SIG-M5 (cell line): ENCODE measurements at regions not wholly inside any gene's neighbourhood (a gene's known extent, or its start where the extent isn't known, plus 50 kb on each side); places are given as distances from the start of the nearest gene placed in this dataset.

Source experiments
- DNase-seq: peaks from one replicate; lab custom pipeline; 2025; lab: John Stamatoyannopoulos, UW

DNA sequence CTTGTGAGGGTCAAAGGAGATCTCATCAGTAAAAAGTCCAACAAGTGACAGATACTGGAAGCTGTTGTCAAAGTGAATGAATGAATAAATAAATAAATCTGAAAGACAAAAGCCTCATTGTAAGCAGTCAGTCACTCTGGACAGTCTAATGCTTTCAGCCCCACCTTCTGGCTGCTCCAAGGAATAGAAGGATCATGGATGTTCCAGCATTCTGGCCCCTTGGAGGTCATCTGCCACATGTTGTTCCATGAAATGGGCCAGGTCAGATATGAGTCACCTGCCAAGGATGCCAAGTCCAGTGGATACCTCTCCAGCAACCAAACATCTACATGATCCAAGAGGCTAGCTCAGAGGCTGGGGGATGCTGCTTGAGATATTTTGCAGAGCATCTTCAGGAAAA lies 185.6 kb downstream of the BMP7 start:
- no peak for DNase-seq

- no peak for DNase-seq
Observed at GRCh38 chr20:57082357-57082945, 184.0 kb downstream of the BMP7 start.

DNA sequence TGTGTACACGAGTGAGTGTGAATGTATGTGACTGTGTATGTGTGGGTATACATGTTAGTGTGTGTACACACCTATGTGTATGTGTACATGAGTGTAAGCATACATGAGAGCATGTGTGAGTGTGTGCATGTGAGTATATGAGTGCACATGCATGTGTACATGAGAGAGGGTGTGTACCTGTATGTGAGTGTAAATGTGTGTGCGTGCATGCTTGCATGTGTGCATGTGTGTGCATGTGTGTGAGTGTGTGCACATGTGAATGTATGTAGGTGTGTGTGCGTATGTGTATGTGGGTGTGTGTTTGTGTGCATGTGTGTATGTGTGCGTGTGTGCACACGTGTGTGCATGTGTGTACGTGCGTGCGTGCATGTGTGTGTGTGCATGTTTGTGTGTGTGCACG lies 183.4 kb downstream of the BMP7 start:
- DNase-seq: no peak

DNA sequence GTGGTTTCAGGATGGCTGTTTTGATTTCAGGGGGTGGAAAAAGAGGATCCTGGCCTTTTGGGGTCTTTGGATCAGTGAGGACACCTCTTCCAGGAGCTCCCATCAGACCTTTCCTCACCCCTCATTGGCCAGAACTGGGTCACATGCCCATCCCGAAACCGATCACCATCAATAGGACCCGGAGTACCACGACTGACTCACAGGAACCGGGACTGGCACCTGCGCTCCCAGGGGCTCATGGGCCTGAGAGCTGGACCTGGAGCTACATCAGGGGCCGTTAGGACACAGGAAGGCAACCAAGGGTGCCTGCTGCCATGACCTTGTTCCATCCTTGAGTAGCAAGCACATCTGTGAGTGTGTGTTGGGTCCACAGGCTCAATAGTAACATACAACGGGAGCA lies 180.4 kb downstream of the BMP7 start:
- no peak for DNase-seq

DNA sequence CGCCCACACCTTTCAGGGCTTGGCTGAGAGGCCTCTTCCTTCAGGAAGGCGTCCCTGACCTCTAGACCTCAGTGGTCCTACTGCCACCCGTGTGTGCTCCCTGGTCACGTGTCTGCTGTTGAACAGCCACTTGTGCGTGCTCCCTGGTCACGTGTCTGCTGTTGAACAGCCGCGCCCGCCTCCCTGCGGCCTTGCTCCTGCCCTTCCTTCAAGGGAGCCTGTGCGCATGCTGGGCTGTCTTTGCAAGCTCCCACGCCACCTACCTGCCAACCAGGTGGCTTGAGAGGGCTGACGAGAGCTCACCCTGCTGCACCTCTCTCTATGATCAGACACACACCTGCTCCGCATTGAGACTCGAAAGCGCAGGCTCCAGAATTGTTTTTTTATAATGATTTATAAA lies 179.3 kb downstream of the BMP7 start:
- DNase-seq: no peak

DNA sequence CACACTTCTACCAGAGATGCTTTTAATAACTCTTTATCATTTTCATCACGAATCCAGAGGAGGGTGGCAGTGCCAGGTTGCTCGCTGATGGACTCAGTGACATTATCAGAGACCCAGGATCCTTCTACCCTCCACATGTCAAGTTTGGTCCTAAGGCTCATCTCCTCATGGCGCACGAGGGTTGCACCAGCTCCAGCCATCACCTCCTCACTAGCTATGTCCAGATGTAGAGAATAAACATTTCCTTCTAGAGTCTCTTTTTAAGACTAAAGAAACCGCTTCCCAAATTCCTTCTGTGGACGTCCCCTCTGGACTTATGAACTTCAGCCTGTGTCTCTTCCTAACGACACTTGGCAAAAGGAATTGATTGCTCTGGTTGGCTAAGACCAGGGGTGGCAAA lies 178.7 kb downstream of the BMP7 start:
- no peak for DNase-seq

GRCh38 chr20:57088436-57088835 lies 178.0 kb downstream of the BMP7 start:
- no peak for DNase-seq

DNA sequence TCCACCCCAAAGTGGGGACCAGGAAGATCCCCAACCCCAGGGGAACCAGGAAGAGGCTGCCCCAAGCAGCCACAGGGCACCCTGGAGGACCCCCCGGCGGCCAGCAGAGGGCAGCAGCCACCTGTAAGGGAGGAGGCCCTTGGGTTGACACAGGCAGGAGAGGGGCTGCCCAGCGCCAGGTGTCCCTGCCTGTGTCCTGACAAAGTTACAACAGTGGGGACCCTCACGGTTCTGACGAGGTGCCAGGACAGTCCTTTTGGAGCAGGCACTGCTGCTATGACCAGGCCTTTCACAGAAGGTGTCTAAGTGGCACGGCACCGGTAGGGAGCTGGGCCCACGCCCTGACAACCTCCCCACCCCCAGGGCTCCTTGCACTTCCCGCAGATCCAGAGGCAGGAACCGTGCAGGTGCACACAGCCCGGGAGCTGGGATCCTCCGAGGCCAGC lies 176.7 kb downstream of the BMP7 start:
- no peak for DNase-seq

DNA sequence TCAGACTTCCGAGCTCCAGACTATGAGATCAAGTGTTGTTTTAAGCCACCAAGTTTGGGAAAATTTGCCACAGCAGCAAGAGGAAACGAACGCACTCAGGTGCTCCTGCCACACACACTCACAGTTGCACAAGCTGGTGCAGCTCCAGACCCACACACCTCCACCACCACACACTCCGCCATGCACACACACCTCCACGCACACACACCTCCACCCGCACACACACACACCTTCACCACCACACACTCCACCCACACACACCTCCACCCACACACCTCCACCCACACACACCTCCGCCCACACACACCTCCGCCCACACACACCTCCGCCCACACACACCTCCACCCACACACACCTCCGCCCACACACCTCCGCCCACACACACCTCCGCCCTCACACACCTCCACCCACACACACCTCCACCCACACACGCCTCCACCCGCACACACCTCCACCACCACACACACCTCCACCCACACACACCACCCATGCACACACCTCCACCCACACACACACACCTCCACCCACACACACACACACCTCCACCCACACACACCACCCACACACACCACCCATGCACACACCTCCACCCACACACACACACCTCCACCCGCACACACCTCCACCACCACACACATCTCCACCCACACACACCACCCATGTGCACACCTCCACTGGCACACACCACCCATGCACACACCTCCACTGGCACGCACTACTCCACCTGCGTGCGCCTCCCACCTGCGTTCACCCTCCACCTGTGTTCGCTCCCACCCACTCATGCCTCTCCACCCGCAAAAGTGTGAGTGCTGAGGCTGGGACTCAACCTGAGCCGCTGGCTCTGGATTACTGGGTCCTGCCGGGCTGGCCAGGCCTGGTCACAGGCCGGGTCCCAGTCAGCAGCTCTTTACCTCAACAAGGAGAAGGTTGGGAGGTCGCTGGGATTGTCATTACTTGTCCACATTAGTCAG lies 175.6 kb downstream of the BMP7 start:
- DNase-seq: no peak

DNA sequence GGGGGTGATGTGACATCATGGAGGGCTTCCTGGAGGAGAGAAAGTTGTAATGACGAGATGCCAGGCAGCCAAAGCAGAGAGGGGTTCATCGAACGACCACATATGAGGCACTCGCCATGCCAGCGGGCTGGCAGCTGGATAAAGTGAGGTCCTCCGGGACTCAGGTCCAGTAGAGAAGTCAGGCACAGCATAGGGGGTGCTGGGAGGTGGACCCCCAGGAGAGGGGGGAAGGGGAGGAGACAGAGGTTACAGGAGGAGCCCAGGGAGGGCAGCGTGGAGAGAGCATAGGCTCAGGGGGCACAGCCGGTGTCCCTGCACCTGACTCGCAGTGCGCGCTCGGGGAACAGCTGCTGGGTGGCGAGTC lies 174.7 kb downstream of the BMP7 start:
- no peak for DNase-seq

GRCh38 chr20:57092112-57092899 lies 174.1 kb downstream of the BMP7 start:
- DNase-seq: no peak

DNA sequence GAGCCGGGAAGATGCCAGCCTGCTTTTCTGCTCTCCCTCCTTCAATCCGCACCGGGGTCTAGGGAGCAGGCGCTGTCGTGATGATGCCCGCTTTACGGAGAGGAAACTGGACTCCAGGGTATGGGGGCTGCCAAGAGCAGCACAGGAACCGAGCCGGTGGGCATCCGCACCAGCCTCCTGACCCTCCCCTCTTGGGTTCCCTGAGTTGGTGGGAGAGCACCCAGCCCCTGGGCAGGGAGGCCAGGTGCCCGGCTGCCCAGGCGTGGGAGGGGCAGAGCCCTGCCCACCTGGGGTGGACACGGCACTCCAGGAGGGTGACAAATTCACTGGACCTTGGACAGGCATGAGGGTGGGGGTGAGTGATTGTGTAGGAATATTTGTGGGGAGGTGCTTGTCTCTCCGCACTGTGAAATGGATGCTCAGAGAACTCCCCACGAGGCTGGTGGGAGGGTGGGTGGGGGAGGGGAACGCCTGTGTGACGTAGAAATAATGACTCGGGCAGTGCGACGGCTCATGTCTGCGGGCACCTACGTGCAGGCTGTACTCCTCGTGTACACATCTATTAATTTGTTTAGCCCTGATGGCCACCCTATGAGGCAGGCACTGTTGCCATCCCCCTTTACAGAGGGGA lies 173.4 kb downstream of the BMP7 start:
- no peak for DNase-seq

DNA sequence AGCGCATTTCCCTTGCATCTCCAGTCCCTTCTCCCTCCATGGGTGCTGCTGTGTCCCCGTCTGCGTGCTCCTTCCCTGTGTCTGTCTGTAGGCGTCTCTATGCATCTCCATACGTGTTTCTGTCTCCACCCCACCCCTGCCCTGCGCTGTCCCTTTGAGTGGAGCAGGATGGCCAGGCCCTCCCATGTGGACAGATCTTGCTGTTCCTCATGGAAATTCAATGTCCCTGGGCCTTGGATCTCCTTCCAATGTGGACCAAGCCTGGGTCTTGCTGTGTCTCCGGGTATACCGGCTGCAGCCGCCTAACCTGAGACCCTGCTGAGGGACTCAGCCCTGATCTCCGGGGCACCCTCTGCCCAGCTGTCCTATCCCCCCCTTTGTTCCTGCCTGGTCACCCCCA lies 172.7 kb downstream of the BMP7 start:
- no peak for DNase-seq

DNA sequence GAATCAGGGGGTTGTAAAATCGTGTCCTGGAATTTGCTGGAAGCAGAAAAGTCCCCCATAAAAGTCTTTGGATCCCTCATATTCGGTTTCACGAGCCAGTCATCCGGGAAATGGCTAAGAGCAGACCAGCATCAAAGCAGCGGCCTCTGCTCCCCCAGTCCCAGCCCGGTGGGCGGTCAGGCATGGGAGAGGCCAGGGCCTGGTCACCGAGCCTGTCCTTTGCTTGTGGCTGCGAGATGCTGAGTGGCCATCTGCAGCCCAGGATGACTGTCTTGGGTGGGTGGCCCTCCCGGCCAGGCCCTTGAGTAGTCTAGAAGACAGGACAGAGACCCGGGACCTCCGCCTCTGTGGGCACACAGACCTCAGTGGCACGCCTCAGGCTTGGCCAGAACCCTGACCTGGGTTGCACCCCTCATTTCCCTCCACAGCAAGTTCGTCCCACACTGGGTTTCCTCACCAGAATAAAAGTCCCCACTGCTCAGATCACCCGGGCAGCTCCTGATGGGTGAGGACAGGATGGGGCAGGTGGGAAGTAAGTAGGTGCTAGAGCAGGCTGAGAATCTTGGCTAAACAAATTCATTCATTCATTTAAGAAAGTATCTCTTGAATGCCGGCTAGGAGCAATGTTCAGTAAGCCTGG lies 172.1 kb downstream of the BMP7 start:
- no peak for DNase-seq

- no peak for DNase-seq
Observed at GRCh38 chr20:57094991-57095390, 171.4 kb downstream of the BMP7 start.

- no peak for DNase-seq
Observed at GRCh38 chr20:57095426-57095825, 171.0 kb downstream of the BMP7 start.

- no peak for DNase-seq
Observed at GRCh38 chr20:57097245-57097915, 169.1 kb downstream of the BMP7 start.

DNA sequence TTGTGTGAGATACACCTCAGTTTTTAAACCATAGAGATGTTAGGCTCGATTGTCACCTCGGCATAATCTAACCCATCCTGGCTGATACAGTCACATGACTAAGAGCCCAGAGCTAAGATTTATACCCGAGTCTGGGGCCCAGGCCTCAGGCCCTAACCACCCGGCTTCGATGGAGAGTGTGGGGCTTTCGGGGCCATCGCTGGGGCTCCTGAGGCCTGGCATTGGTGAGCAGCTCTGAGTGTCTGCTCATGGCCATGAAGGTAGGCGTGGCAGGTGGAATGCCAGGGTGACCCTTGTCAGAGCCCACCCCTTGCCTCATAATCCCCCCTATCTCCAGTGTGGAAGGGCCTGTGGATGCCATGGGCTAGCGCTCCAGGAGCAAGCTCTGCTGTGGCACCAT lies 164.3 kb downstream of the BMP7 start:
- DNase-seq: no peak

DNA sequence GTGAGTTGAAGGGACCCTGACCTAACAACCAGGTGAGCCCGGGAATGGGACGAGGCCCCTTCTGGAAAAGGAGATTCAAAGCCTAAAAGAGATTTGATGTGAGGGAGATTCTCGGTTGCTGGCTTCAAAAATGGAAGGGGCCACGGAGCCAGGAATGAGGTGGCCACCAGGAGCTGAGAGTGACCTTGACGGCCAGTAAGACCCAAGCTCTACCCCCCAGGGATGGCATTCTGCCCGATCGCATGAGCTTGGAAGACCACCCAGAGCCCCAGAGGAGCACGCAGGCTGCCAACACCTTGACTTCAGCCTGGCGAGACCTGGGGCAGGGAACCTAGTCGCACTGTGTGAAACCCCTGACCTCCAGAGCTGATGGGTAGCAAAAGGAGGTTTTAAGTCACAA lies 163.9 kb downstream of the BMP7 start:
- no peak for DNase-seq

GRCh38 chr20:57103146-57103800 lies 163.2 kb downstream of the BMP7 start:
- no peak for DNase-seq

DNA sequence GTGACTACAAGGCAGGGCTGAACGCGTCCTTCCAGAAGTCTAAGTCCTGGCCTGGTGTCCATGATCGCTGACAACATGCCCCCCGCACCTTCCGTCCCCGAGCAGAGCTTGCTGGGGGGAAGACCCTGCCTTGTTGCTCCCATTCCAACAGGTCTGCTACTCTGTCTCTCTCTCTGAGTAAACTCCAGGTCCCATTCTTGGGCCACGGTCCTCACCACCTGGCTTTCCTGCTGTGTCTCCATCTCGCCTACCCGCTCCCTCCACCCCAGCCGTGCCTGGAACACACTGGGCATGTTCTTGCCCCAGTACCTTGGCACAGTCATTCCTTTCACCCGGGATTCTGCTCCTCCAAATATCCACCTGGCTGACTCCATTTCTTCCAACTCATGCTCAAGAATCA lies 162.3 kb downstream of the BMP7 start:
- no peak for DNase-seq
